H1 (cell line): ENCODE measurements at regions not wholly inside any gene's neighbourhood (a gene's known extent, or its start where the extent isn't known, plus 50 kb on each side); places are given as distances from the start of the nearest gene placed in this dataset.
"Not testable (repeated sequence)": the region's sequence is repeated elsewhere in the genome, so short reads cannot be mapped to it uniquely, and the experiment has no call there.

Experiments
- CTCF ChIA-PET: fragments of 300-600 bp; sonication (Branson Sonifier 250); formaldehyde crosslinking; loops from one replicate; lab custom pipeline; 2021; ENCODE audit not compliant: partially characterized antibody; lab: Charles Lee
- POLR2A ChIA-PET: fragments of 300-600 bp; sonication (Branson Sonifier 250); formaldehyde crosslinking; loops from one replicate; lab custom pipeline; 2021; ENCODE audit warnings: inconsistent platforms; ENCODE audit not compliant: partially characterized antibody; lab: Charles Lee
- DNase-seq, 2 experiments: peaks; one replicate each; pipeline versions ENCODE4 v3.0.0 to v3.0.0-alpha.2; 2010 to 2022; ENCODE audit warnings: low spot score in 2 of 2, low read depth in 1 of 2, mixed read lengths in 1 of 2
- FAIRE-seq: peaks from 2 replicates; lab custom pipeline; 2011; peaks lifted over from hg19 to GRCh38; lab: Jason Lieb, UNC
- H2AFZ ChIP-seq: 2 replicates; pipeline ENCODE4 v1.8.1; 2012; ENCODE audit warnings: low read length, inconsistent platforms
- H2AK5ac ChIP-seq: 2 replicates; pipeline ENCODE4 v1.6.1; 2013; ENCODE audit warnings: low read depth, low read length
- H2BK120ac ChIP-seq: replicated peaks from 2 replicates; pipeline ENCODE3; 2013; ENCODE audit warnings: low read depth, low read length, inconsistent platforms
- H2BK12ac ChIP-seq: 2 replicates; pipeline ENCODE4 v1.6.1; 2013; ENCODE audit warnings: low read depth, low read length
- H2BK15ac ChIP-seq: 2 replicates; pipeline ENCODE4 v1.6.1; 2013; ENCODE audit warnings: low read length
- H2BK20ac ChIP-seq: 2 replicates; pipeline ENCODE4 v1.6.1; 2013; ENCODE audit warnings: low read length
- H2BK5ac ChIP-seq: 2 replicates; pipeline ENCODE4 v1.6.1; 2013; ENCODE audit warnings: low read depth, low read length
- H3K14ac ChIP-seq: 2 replicates; pipeline ENCODE4 v1.6.1; 2013; ENCODE audit warnings: inconsistent platforms; ENCODE audit not compliant: insufficient read length
- H3K18ac ChIP-seq: 2 replicates; pipeline ENCODE4 v1.6.1; 2013; ENCODE audit warnings: low read length; ENCODE audit errors: extremely low read depth
- H3K23ac ChIP-seq: 2 replicates; pipeline ENCODE4 v1.6.1; 2013; ENCODE audit warnings: inconsistent platforms; ENCODE audit not compliant: insufficient read length
- H3K23me2 ChIP-seq: 2 replicates; pipeline ENCODE4 v1.6.1; 2013; ENCODE audit warnings: low read depth, low read length
- H3K27ac ChIP-seq: 2 replicates; pipeline ENCODE4 v1.6.1; 2011; ENCODE audit warnings: low read depth, low read length, inconsistent platforms
- H3K27me3 ChIP-seq, 4 experiments: replicated peaks in 1 of 4; 1 replicate in 1 of 4; 2 replicates in 3 of 4; pipeline versions ENCODE4 v1.6.1 to v1.8.1; 2011 to 2013; ENCODE audit warnings: low read length in 3 of 4, mild to moderate bottlenecking in 3 of 4, inconsistent platforms in 2 of 4, mixed read lengths in 2 of 4, moderate library complexity in 1 of 4; ENCODE audit not compliant: control insufficient read depth in 3 of 4, insufficient read depth in 3 of 4; ENCODE audit errors: extremely low read depth in 1 of 4
- H3K36me3 ChIP-seq, 4 experiments: 2 replicates each; pipeline versions ENCODE4 v1.6.1 to v1.8.1; 2011 to 2013; ENCODE audit warnings: mild to moderate bottlenecking in 4 of 4, low read length in 3 of 4, moderate library complexity in 2 of 4, control low read depth in 1 of 4, inconsistent platforms in 1 of 4; ENCODE audit not compliant: insufficient read depth in 4 of 4, control insufficient read depth in 2 of 4
- H3K4ac ChIP-seq: replicated peaks from 2 replicates; pipeline ENCODE3; 2013; ENCODE audit warnings: low read length, low read depth, mixed read lengths, inconsistent platforms; ENCODE audit not compliant: insufficient read length
- H3K4me1 ChIP-seq, 4 experiments: replicated peaks in 1 of 4; 1 replicate in 1 of 4; 2 replicates in 3 of 4; pipeline versions ENCODE4 v1.6.1 to v1.8.1; 2011 to 2013; ENCODE audit warnings: low read length in 3 of 4, inconsistent platforms in 2 of 4, mixed read lengths in 1 of 4; ENCODE audit not compliant: insufficient read depth in 4 of 4, control insufficient read depth in 3 of 4
- H3K4me2 ChIP-seq, 2 experiments: 2 replicates each; pipeline versions ENCODE4 v1.6.1 to v1.8.1; 2011 to 2013; ENCODE audit warnings: low read depth in 2 of 2, low read length in 2 of 2, control low read depth in 1 of 2, inconsistent platforms in 1 of 2, mild to moderate bottlenecking in 1 of 2; ENCODE audit not compliant: insufficient read depth in 1 of 2
- H3K4me3 ChIP-seq, 4 experiments: fragments of 200-600, 300-600 bp in 1 of 4; sonication (generic), shearing (Covaris generic), sonication (Bioruptor Twin) in 1 of 4; 2 replicates each; pipeline versions ENCODE4 v1.5.1 to v1.8.1; 2011 to 2016; ENCODE audit warnings: low read length in 4 of 4, low read depth in 3 of 4, control low read depth in 2 of 4, inconsistent platforms in 2 of 4, mild to moderate bottlenecking in 2 of 4, mixed read lengths in 1 of 4, moderate library complexity in 1 of 4; ENCODE audit not compliant: insufficient read depth in 2 of 4; ENCODE audit errors: extremely low read depth in 1 of 4
- H3K56ac ChIP-seq: replicated peaks from 2 replicates; pipeline ENCODE3; 2013; ENCODE audit warnings: low read depth, mild to moderate bottlenecking, mixed read lengths, low read length, inconsistent platforms; ENCODE audit not compliant: insufficient read length
- H3K79me1 ChIP-seq: 2 replicates; pipeline ENCODE4 v1.6.1; 2013; ENCODE audit warnings: low read depth, low read length, control low read depth
- H3K79me2 ChIP-seq, 2 experiments: 2 replicates each; pipeline versions ENCODE4 v1.6.1 to v1.8.1; 2012 to 2013; ENCODE audit warnings: low read length in 2 of 2, mild to moderate bottlenecking in 2 of 2, inconsistent platforms in 1 of 2; ENCODE audit not compliant: insufficient read depth in 2 of 2, control insufficient read depth in 1 of 2
- H3K9ac ChIP-seq, 4 experiments: replicated peaks in 1 of 4; 1 replicate in 1 of 4; 2 replicates in 3 of 4; pipeline versions ENCODE4 v1.6.1 to v1.8.1; 2011 to 2013; ENCODE audit warnings: low read depth in 3 of 4, low read length in 3 of 4, control low read depth in 2 of 4, mild to moderate bottlenecking in 2 of 4, moderate library complexity in 2 of 4, inconsistent platforms in 1 of 4; ENCODE audit errors: extremely low read depth in 1 of 4
- H3K9me3 ChIP-seq, 2 experiments: 2 replicates each; pipeline versions ENCODE4 v1.6.1 to v1.8.1; 2012 to 2013; ENCODE audit warnings: mild to moderate bottlenecking in 2 of 2, moderate library complexity in 2 of 2, control low read depth in 1 of 2, inconsistent platforms in 1 of 2, low read depth in 1 of 2, low read length in 1 of 2, mixed read lengths in 1 of 2; ENCODE audit not compliant: insufficient read depth in 2 of 2
- H4K20me1 ChIP-seq, 2 experiments: replicated peaks in 1 of 2; 2 replicates each; pipeline versions ENCODE3 to v1.8.1; 2011 to 2013; ENCODE audit warnings: inconsistent platforms in 2 of 2, low read length in 2 of 2, mild to moderate bottlenecking in 1 of 2; ENCODE audit not compliant: insufficient read depth in 2 of 2, control insufficient read depth in 1 of 2
- H4K5ac ChIP-seq: 2 replicates; pipeline ENCODE4 v1.6.1; 2013; ENCODE audit warnings: low read length, low read depth, mixed read lengths, inconsistent platforms; ENCODE audit not compliant: insufficient read length
- H4K8ac ChIP-seq: 2 replicates; pipeline ENCODE4 v1.8.0; 2013; ENCODE audit warnings: mild to moderate bottlenecking, moderate library complexity, low read length, inconsistent platforms; ENCODE audit not compliant: insufficient read depth; ENCODE audit errors: extremely low read depth
- H4K91ac ChIP-seq: replicated peaks from 2 replicates; pipeline ENCODE3; 2013; ENCODE audit warnings: low read length, mixed read lengths, inconsistent platforms; ENCODE audit not compliant: insufficient read length
- WGBS, 2 experiments: shearing (Covaris generic) in 1 of 2; methylation state at CpG; one replicate each; pipeline versions ENCODE4 v1.1.6 to v1.1.7; 2013 to 2015; ENCODE audit warnings: low lambda C conversion rate in 2 of 2, mixed read lengths in 2 of 2, inconsistent platforms in 1 of 2, low coverage in 1 of 2, missing lambda C conversion rate in 1 of 2; ENCODE audit not compliant: insufficient replicate concordance in 2 of 2, insufficient coverage in 1 of 2, insufficient read length in 1 of 2; ENCODE audit errors: extremely low coverage in 1 of 2, missing lambda C conversion rate in 1 of 2; 5-methylcytosine and 5-hydroxymethylcytosine counted together

DNA sequence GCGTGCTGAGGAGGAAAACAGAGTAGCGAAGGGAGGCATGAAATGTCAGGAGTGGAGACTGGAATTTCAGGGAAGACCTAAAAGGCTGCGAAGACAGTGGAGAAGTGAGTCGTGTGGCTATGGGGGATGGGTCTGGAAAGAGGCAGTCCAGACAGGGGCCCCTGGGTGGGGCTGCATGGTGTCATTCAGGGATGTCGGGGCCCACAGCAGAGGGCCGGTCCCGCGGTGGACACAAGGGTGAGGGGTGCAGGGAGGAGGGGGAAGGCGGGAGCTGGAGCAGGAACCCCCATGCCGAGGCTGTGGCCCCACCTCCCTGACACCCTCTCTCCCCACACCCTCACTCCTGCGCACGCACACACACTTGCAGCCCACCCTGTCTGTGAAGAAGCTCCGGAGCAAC lies 476.4 kb downstream of the TP53TG3F start:
- FAIRE-seq, H2BK15ac ChIP-seq, H3K4ac ChIP-seq, H2BK5ac ChIP-seq, H3K14ac ChIP-seq, H3K4me3 ChIP-seq, H2BK12ac ChIP-seq, H4K91ac ChIP-seq, H2AK5ac ChIP-seq, H3K36me3 ChIP-seq, H2BK120ac ChIP-seq, H3K4me1 ChIP-seq, H3K23ac ChIP-seq, H2AFZ ChIP-seq, POLR2A ChIA-PET, H3K4me2 ChIP-seq, H3K23me2 ChIP-seq, H2BK20ac ChIP-seq, H4K8ac ChIP-seq, H3K27ac ChIP-seq, DNase-seq, H3K27me3 ChIP-seq, H3K18ac ChIP-seq, H4K20me1 ChIP-seq, H3K79me2 ChIP-seq, H3K79me1 ChIP-seq, CTCF ChIA-PET, H3K56ac ChIP-seq, H4K5ac ChIP-seq, H3K9ac ChIP-seq: not testable (repeated sequence)
- peaks cover 0 to 15% of the 10 kb centered on the region in 2 experiments; a peak in 1 of 4 replicates for H3K9me3 ChIP-seq
- WGBS, 2 experiments = 82% methylated on average over 4 of the region's 13 CpGs; no CpG with 5 or more reads in 1 of the 2 experiments

DNA sequence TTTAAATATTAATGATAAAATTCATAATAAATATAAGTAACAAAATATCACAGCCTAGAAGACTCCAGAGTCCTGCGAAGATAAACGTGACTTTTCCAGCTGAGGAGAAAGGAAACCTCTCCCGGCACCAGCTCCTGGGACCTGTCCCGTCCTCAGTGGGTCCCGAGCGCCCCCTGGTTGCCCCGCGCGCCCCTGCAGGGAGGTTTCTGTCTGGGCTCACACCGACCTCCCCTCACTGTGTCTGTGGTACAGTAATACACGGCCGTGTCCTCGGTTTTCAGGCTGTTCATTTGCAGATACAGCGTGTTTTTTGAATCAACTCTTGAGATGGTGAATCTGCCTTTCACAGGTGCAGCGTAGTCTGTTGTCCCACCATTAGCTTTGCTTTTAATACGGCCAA lies 478.7 kb downstream of the TP53TG3F start:
- H2BK12ac ChIP-seq, H3K23me2 ChIP-seq, CTCF ChIA-PET, H4K20me1 ChIP-seq, H2BK20ac ChIP-seq, H3K56ac ChIP-seq, H3K79me1 ChIP-seq, H4K91ac ChIP-seq, H2BK5ac ChIP-seq, H2BK120ac ChIP-seq, H2BK15ac ChIP-seq, H3K4me2 ChIP-seq, H3K14ac ChIP-seq, H3K18ac ChIP-seq, H3K4me3 ChIP-seq, H3K36me3 ChIP-seq, H3K4ac ChIP-seq, H3K27ac ChIP-seq, H3K4me1 ChIP-seq, FAIRE-seq, H3K79me2 ChIP-seq, H4K5ac ChIP-seq, H2AFZ ChIP-seq, DNase-seq, H3K23ac ChIP-seq, POLR2A ChIA-PET, H3K9ac ChIP-seq, H2AK5ac ChIP-seq, H3K27me3 ChIP-seq, H4K8ac ChIP-seq: not testable (repeated sequence)
- 73% methylated on average over 4 of the region's 16 CpGs; no CpG with 5 or more reads in 1 of the 2 experiments for WGBS, 2 experiments
- H3K9me3 ChIP-seq = peaks cover 0 to 11% of the 10 kb centered on the region in 2 experiments; a peak in 1 of 4 replicates
